Endometrial microvascular endothelial cells (primary cell): ENCODE measurements at regions not wholly inside any gene's neighbourhood (a gene's known extent, or its start where the extent isn't known, plus 50 kb on each side); places are given as distances from the start of the nearest gene placed in this dataset.

ENCODE experiments used
- in situ Hi-C: cut with HindIII; loops from 2 replicates; pipeline ENCODE4 v1.10.0; 2017; ENCODE audit warnings: low sequenced_read_pairs, low pct_unique_long_range_greater_than_20kb; ENCODE audit errors: inconsistent ontology term

DNA sequence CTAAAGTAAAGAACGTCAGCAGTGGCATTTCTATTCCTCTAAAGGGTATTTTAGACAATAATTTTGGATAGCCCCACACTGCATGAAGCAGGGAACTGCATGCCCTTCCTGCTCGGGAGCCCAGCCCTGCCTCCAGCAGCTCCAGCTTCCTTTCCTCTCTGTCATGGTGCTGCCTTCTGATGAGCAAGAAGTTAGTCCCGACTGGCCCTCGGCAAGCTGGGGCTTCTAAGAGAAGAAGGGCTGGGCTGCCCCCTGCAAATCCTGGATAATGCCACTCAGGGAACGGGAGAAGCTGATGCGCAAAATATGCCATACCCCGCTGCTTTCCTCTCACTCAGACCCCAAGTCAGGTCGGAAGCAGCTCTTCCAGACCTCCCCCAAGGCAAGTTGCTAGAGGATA, 296.4 kb downstream of the ETS1 start:
- in situ Hi-C loops: loop anchor here (25.0 kb wide), 1 partner anchor 104 kb away; no protein-coding TSS in a partner anchor

DNA sequence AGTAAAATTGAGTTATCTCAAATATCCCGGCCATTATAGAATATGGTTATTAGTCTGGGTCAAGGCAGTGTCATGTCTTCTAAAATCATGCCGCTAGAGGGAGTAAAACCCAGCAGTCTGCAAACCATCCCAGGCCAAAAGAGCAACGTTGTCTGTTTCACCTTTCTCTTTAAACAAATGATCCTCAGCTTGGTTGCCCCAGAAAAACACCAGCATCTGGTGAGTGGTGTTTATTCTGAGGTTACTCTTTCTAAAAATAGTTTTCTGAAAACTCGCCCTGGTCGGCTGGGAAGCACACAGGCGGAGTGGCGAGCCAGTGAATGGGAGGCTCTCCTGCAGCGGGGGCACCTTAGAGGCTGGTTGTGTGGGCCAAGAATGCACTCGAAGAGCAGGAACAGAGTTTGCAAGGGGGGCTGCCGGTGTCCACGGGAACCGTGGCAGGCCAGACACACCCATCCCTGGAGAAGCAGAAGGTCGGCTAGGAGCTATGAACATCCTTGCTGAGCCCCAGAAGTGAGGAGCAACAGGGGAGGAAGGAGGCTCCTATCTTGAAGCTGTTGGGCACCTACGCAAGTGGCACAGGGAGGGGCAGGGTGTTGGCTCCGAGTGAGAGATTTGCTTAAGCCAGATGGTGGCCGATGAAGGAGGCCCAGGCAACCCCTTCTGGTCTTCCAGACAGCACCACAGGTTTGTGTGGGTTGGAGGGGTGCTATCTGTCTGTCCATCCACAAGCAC, 297.1 kb downstream of the ETS1 start:
- in situ Hi-C loops: loop anchor here (25.0 kb wide), 1 partner anchor 103 kb away; no protein-coding TSS in a partner anchor

DNA sequence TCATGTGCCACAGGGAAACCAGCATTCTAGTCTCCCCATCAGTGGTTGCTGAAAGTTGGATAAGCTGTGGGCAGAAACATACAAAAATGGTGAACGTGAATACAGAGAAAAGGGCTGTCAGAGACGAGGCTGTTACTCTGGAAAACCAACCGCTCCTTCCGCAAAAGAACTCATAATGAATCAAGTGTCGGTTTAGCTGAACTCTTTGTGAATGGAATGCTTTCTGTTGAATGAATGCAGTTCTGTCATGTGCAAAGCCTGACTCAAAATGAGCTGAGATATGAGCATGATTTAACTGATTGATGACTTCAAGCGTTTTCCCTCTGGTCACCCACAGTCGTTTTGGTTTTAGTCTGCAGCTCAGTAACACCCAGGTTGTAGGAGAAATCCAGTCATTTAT, 298.3 kb downstream of the ETS1 start:
- in situ Hi-C loops: loop anchor here (25.0 kb wide), 1 partner anchor 102 kb away; no protein-coding TSS in a partner anchor

DNA sequence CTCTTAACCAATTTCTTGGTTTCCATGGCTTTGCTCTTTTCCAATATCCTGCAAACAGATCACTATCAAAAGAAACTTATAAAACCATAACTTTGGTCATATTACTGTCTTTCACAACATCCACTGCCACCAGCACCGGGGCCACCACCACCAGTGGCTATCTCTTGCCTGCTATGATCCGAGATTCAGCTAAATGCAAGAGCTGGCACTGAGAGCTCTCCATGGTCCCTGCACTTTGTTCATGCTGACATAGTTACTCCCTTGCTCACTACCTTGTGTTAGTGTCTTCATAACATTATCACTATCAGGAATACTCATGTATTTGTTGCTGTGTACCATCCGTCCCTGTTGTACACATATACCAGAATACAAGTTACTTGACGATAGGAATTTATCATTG, 299.0 kb downstream of the ETS1 start:
- in situ Hi-C loops: loop anchor here (25.0 kb wide), 1 partner anchor 101 kb away; no protein-coding TSS in a partner anchor

DNA sequence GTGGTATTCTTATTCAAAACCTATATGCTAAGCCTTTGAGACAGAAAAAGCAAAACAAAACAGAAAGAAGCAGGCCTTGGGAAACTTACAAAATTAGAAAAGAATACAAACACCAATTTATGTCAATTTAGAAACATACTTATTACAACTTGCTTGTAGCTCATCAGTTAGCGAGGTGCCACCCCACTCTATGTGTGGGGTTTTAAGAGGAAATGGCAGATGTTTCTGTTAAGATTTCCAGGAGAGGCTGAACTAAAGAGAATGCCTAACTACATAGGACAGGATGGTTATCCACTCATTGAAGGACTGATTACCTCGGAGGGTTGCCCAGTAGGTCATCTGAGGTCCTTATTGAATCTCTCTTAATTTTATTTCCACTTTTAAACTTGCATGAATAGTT, 302.0 kb downstream of the ETS1 start:
- in situ Hi-C loops: loop anchor here (25.0 kb wide), 1 partner anchor 98 kb away; no protein-coding TSS in a partner anchor

DNA sequence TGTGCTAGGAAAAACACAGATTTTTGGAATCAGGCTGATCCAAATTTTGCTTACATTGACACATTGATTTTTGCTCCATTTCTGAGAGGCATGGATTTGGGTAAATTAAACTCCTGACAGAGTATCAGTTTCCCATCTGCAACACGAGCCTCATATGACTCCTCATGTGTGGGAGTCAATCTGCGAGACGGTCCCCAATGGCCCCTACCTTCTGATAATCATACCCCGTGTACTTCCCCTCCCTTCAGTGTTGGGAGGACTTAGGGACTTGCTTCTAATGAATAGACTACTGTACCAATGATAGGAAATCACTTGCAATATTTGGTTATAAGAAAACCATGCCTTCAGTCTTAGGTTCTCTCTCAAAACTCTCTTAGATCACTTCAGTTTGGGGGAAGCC, 302.7 kb downstream of the ETS1 start:
- in situ Hi-C loops: loop anchor here (25.0 kb wide), 1 partner anchor 97 kb away; no protein-coding TSS in a partner anchor

DNA sequence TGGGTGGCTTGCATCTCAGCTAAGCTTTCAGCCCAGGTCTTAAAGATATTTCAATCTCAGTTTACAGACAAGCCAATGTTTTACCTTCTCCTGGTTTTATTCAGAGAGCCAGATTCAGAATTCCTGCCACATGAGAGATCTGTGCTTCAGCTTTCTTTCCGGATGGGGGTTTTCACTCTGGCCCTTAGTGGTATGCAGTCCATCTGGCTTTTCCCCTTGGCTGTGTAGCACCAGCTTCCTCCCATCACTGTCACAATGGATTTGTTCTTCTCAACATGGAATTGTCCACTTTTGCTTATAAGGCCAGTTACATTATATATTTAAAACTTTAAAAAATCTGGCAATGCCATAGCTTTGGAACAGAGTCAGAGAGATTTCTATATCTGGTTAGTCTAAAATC, 303.9 kb downstream of the ETS1 start:
- in situ Hi-C loops: loop anchor here (25.0 kb wide), 1 partner anchor 96 kb away; no protein-coding TSS in a partner anchor

DNA sequence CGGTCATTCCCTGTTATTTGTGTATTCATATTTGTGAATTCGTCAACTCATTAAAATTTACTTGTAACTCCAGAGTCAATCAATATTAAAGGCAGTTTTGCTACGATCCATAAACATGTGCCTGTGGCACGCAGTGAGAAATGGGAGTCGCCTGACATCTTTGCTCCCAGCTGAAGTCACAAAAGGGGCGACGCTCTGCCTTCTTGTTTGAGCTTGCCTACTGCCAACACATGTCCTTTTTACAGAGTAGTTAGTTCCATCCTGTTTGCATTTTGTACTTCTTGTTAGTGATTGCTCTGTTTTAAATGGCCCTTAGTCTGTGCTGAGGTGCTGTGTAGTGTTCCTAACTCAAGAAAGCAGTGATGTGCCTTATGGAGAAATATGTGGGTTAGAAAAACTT, 305.3 kb downstream of the ETS1 start:
- in situ Hi-C loops: loop anchor here (25.0 kb wide), 1 partner anchor 95 kb away; no protein-coding TSS in a partner anchor

DNA sequence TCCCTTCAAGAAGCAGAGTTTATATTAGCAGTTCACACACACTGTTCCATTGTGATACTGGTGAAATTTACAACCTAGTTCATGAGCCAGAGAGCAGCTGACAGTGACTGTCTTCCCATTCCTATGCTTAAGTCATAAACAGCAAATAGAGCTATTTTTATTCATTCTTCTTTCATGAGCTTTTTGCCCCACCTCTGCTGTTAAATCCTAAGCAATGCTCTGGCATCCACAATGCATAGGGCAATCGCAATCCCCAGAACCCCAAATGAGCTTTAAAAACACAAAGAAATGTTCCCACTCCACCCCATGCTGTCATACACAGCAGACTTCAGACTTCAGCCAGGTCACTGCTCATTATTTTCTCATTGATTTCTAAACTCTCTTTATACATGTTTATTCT, 307.5 kb downstream of the ETS1 start:
- in situ Hi-C loops: loop anchor here (25.0 kb wide), 1 partner anchor 93 kb away; no protein-coding TSS in a partner anchor

DNA sequence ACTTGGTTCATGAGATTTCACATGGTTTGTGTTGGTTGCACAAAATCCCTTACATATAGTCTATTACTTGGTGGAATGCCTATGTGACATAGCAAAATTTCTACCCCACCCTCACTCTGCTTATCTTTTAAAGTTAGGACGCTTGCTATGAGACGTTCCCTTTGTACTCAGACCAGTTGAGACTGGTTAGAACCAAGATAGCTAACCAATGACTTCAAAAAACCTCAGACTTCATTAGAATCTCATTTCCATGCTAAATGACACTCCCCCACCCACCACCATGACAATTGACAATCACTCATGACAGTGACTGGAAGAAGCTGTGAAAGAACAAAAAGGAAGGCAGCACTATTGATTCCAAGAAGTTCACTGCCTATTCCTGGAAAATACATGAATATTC, 313.6 kb downstream of the ETS1 start:
- in situ Hi-C loops: no loop called here

DNA sequence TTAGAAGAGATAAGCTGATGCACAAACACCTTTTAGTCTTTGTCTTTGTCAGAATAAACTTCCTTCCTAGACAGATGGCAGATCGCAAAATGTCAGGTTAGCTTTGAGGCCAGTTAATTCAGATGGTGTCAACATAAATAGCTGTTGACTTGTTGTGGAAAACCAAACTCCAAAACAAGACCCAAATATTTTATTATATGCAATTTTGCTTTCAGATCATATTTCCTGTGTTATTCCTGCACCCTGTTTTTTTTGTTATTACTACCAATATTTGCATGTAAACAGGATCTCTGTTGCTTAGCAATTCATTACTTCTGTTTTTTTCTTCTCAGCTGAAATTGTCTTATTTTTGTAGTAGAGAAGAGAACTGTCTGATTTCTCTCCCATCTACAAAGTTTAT, 316.0 kb downstream of the ETS1 start:
- in situ Hi-C loops: no loop called here

DNA sequence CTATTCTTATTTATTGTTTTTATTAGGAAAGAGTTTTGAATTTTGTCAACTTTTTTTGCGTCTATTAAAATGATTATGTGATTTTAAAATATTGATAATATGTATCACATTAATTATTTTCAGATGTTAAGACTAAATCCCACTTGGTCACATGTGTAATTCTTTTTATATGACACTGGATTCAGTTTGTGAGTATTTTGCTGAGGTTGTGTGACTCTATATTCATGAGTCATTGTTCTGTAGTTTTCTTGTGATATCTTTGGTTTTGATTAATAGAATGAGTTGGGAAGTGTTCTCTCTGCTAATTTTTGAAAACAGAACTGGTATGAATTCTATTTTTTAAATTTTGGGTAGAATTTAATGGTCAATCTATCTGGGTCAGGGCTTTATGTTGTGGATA, 317.9 kb downstream of the ETS1 start:
- in situ Hi-C loops: no loop called here

DNA sequence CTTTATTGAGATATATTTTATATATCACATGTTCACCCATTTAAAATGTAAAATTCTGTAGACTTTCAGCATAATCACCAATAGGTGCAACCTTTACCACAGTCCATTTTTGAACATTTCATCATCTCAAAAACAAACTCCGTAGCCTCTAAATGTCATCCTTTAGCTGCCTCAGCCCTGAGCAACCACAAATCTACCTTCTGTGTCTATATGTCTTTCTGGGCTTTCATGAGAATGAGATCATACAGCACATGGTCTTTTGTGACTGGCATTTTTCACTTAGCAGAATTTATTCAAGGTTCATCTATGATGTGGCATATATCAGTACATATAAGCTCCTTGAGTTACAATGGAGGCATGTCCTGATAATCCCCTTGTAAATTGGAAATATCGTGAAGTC, 320.5 kb downstream of the ETS1 start:
- in situ Hi-C loops: no loop called here

DNA sequence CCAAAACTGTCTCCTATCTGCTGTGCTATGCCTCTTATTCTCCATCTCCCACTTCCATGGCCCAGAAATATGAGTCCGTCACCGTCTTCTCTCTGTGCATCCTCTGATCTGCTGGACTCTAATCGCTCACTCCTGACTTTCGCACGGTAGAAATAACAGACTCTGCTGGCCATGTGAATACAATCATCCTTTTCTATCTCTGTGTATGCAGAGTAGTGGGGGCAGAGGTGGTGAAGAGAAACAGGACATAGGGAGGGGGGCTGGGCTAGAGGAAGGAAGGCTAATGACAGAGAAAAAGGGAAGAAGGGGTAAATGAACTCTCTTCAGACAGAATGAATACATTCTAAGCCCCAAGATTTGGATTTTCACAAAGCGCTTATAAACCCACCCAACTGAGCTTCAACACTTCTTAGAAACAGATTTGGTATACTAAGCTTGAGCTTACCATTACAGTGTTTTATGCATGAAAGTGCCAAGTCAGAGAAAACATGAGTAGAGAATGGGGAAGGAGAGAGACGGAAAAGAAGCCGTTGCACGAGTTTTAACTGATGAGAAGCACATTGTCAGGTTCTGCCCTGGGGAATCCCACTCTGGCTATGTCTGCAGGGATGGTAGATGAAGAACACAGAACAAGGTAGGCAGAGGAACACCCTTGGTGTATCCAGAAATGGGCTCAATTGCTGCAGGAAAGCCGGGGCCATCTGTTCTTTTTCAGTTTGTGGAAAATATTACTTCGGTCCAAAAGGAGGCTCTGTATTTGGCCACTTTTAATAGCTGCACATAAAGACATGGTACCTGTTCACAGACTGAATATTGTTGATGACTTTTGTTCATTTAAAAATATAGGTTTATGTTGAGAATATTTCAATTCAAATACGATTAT, 324.7 kb downstream of the ETS1 start:
- in situ Hi-C loops: no loop called here

DNA sequence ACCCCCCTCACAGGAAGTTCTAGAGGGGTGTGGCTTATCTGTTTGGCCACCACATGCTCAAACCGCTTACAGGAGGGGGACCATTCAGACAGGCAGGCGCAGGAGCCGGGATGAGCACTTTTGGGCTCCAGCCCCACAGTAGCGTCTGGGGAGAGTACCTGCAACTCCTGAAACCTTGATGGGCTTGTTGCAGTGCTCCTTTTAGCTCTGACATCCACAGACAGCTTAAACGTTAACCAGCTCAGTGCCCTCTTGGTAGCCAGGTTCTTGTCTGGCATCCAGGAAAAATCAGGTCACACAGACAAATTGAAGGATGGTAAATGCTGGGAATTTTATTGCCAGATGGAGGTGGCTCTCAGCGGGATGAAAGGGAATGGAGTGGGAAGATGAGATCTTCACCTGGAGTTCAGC, 326.3 kb downstream of the ETS1 start:
- in situ Hi-C loops: no loop called here

DNA sequence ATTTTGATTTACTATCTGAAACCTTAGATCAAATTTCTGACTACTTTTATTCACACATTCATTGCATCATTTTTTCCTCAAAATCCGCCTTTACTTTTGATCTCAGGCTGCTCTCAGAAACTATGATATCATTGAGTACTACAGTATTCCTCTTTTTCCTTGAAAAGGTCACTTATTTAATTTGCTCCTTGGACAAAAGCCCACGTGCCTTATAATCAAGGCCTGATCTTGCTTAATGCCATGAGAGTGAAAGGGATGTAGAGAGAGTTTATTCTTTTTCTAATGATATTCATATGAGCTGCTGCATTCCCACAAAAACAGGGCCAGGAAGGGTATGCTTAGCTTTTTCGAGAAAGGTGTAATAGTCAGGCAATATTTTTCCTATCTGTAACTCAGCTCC, 327.0 kb downstream of the ETS1 start:
- in situ Hi-C loops: no loop called here

DNA sequence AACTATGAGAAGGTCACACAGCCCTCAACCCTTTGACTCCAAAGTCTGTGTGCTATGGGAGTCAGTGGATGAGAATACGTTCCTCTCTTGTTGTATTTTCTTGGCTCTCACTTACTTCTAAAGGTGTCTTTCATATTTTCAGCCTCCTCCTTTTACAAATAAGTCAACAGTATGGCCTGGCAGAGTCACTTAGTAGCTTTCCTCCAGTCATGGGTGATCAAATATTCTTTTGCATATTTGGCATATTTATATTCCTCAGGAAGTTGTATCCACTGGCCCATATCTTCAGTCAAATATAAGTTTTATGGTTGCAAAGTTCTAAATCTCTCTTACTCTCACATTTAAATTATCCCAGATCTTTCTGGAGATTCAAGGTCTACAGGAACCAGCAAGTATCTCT, 327.5 kb downstream of the ETS1 start:
- in situ Hi-C loops: no loop called here

DNA sequence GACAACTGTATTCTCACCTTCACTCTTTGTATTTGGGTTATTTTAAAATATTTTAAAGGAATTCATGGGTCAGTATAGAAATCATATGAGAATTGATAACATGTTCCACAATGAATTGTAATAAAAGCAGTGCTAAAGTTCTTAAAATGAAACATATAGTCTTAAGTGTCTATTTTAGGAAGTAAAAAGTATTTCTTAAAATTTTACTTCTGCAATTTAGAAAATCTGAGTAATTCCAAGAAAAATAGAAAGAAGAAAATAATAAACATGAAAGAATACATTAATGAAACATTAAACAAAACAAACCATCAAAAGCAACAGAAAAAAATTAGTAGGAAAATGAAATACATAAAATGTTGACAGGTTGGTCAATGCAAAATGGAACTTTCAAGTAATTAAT, 332.4 kb downstream of the ETS1 start:
- in situ Hi-C loops: no loop called here

DNA sequence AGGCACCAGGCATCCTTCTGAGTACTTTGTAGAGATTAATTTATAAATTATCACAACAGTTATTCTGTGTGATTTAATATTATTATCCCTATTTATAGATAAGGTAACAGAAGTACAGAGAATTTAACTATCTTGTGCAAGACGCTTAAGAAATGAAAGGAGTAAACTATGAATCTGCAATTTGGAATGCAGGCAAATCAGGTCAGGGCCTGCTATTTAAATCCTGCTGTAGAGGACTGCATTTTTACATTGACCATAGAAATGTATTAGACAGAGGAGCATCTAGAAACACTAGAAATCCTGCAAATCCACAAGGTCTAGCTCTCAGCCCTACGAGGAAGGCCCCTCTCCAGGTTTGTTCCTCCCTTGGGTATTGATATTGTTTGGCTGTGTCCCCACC, 336.2 kb downstream of the ETS1 start:
- in situ Hi-C loops: no loop called here

DNA sequence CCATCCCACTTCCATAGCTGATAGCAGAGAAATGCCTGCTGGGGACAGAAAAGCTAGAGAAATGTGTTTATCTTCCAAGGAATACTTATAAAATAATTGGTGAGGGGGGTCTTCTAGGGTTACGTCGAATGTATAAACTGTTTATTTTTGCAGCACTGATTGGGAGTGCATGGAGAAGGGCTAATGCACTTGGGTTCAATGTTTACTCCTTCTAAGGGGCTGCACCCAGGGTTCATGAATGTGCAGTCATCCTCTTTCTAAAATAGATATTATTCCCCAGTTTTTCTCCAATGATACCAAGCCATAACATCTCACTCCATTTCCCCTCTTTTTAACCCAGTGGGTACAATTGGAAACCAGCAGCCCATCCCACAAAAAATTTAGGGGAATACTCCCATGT, 336.9 kb downstream of the ETS1 start:
- in situ Hi-C loops: no loop called here
